ENCODE measurements at regions not wholly inside any gene's neighbourhood (a gene's known extent, or its start where the extent isn't known, plus 50 kb on each side); places are given as distances from the start of the nearest gene placed in this dataset.
A peak's percentile ranks its signal among the peaks of the same experiment; 100 is the strongest.
"Not testable (repeated sequence)": the region's sequence is repeated elsewhere in the genome, so short reads cannot be mapped to it uniquely, and the experiment has no call there.

GRCh38 chr3:87128006-87128405 lies 99.1 kb upstream of the CHMP2B start:
- Mint-ChIP-seq H3K4me1 (ENCODE audit: low read depth) (no peaks in the 10 kb centered on the region), H3K27ac (no peak overlapping the region), H3K27me3 (ENCODE audit: low read depth) (no peaks in the 10 kb centered on the region), H3K9me3 (no peaks in the 10 kb centered on the region), H3K36me3 (ENCODE audit: low read depth) (no peaks in the 10 kb centered on the region), H3K4me3 (no peak overlapping the region)
- DNase-seq (ENCODE audit: low spot score) = no peak

- Mint-ChIP-seq H3K9me3 (no peaks in the 10 kb centered on the region), H3K36me3 (ENCODE audit: low read depth) (no peaks in the 10 kb centered on the region), H3K27me3 (ENCODE audit: low read depth) (no peaks in the 10 kb centered on the region), H3K4me3 (no peak overlapping the region), H3K4me1 (ENCODE audit: low read depth) (no peaks in the 10 kb centered on the region), H3K27ac (no peak overlapping the region)
- no peak for DNase-seq (ENCODE audit: low spot score)
Observed at GRCh38 chr3:87127281-87127680, 99.8 kb upstream of the CHMP2B start.

- H3K27me3 Mint-ChIP-seq (ENCODE audit: low read depth) = no peaks in the 10 kb centered on the region
- H3K4me3 Mint-ChIP-seq = no peak overlapping the region
- no peak overlapping the region for H3K27ac Mint-ChIP-seq
- DNase-seq (ENCODE audit: low spot score) = no peak
- H3K9me3 Mint-ChIP-seq = no peaks in the 10 kb centered on the region
- H3K36me3 Mint-ChIP-seq (ENCODE audit: low read depth) = no peaks in the 10 kb centered on the region
- H3K4me1 Mint-ChIP-seq (ENCODE audit: low read depth) = no peaks in the 10 kb centered on the region
Observed at GRCh38 chr3:87126321-87126720, 100.8 kb upstream of the CHMP2B start.

GRCh38 chr3:87125116-87125515 lies 102.0 kb upstream of the CHMP2B start:
- H3K27me3 Mint-ChIP-seq (ENCODE audit: low read depth) = no peaks in the 10 kb centered on the region
- H3K4me1 Mint-ChIP-seq (ENCODE audit: low read depth) = no peaks in the 10 kb centered on the region
- H3K36me3 Mint-ChIP-seq (ENCODE audit: low read depth) = no peaks in the 10 kb centered on the region
- H3K4me3 Mint-ChIP-seq = no peak overlapping the region
- DNase-seq (ENCODE audit: low spot score) = no peak
- H3K9me3 Mint-ChIP-seq = no peaks in the 10 kb centered on the region
- no peak overlapping the region for H3K27ac Mint-ChIP-seq

GRCh38 chr3:87122766-87123165 lies 104.3 kb upstream of the CHMP2B start:
- no peak overlapping the region for H3K27ac Mint-ChIP-seq
- no peaks in the 10 kb centered on the region for H3K27me3 Mint-ChIP-seq (ENCODE audit: low read depth)
- no peaks in the 10 kb centered on the region for H3K36me3 Mint-ChIP-seq (ENCODE audit: low read depth)
- no peaks in the 10 kb centered on the region for H3K9me3 Mint-ChIP-seq
- no peak for DNase-seq (ENCODE audit: low spot score)
- no peaks in the 10 kb centered on the region for H3K4me1 Mint-ChIP-seq (ENCODE audit: low read depth)
- H3K4me3 Mint-ChIP-seq = no peak overlapping the region

- H3K27ac Mint-ChIP-seq = no peak overlapping the region
- H3K36me3 Mint-ChIP-seq (ENCODE audit: low read depth) = no peaks in the 10 kb centered on the region
- H3K4me3 Mint-ChIP-seq = no peak overlapping the region
- no peak for DNase-seq (ENCODE audit: low spot score)
- H3K27me3 Mint-ChIP-seq (ENCODE audit: low read depth) = no peaks in the 10 kb centered on the region
- H3K4me1 Mint-ChIP-seq (ENCODE audit: low read depth) = no peaks in the 10 kb centered on the region
- H3K9me3 Mint-ChIP-seq = no peaks in the 10 kb centered on the region
Observed at GRCh38 chr3:87121856-87122255, 105.3 kb upstream of the CHMP2B start.

GRCh38 chr3:87120881-87121280 lies 106.2 kb upstream of the CHMP2B start:
- Mint-ChIP-seq H3K27me3 (ENCODE audit: low read depth) (no peaks in the 10 kb centered on the region), H3K36me3 (ENCODE audit: low read depth) (no peaks in the 10 kb centered on the region), H3K9me3 (no peaks in the 10 kb centered on the region), H3K4me1 (ENCODE audit: low read depth) (no peaks in the 10 kb centered on the region), H3K4me3 (no peak overlapping the region), H3K27ac (no peak overlapping the region)
- no peak for DNase-seq (ENCODE audit: low spot score)

- H3K4me3 Mint-ChIP-seq = no peak overlapping the region
- no peaks in the 10 kb centered on the region for H3K27me3 Mint-ChIP-seq (ENCODE audit: low read depth)
- no peak for DNase-seq (ENCODE audit: low spot score)
- no peak overlapping the region for H3K27ac Mint-ChIP-seq
- no peaks in the 10 kb centered on the region for H3K4me1 Mint-ChIP-seq (ENCODE audit: low read depth)
- H3K9me3 Mint-ChIP-seq = no peaks in the 10 kb centered on the region
- H3K36me3 Mint-ChIP-seq (ENCODE audit: low read depth) = no peaks in the 10 kb centered on the region
Observed at GRCh38 chr3:87120236-87120635, 106.9 kb upstream of the CHMP2B start.

GRCh38 chr3:87109465-87109864 lies 117.6 kb upstream of the CHMP2B start:
- Mint-ChIP-seq H3K36me3 (ENCODE audit: low read depth) (no peaks in the 10 kb centered on the region), H3K9me3 (no peaks in the 10 kb centered on the region), H3K4me3 (no peak overlapping the region), H3K27ac (no peak overlapping the region), H3K27me3 (ENCODE audit: low read depth) (no peaks in the 10 kb centered on the region), H3K4me1 (ENCODE audit: low read depth) (no peaks in the 10 kb centered on the region)
- DNase-seq (ENCODE audit: low spot score) = no peak

- DNase-seq (ENCODE audit: low spot score) = no peak
- H3K27me3 Mint-ChIP-seq (ENCODE audit: low read depth) = no peaks in the 10 kb centered on the region
- no peaks in the 10 kb centered on the region for H3K36me3 Mint-ChIP-seq (ENCODE audit: low read depth)
- no peak overlapping the region for H3K4me3 Mint-ChIP-seq
- no peaks in the 10 kb centered on the region for H3K9me3 Mint-ChIP-seq
- no peak overlapping the region for H3K27ac Mint-ChIP-seq
- H3K4me1 Mint-ChIP-seq (ENCODE audit: low read depth) = no peaks in the 10 kb centered on the region
Observed at GRCh38 chr3:87101861-87102625, 111.1 kb upstream of the VGLL3 start.

- not testable (repeated sequence) for H3K27ac Mint-ChIP-seq; DNase-seq (ENCODE audit: low spot score); H3K9me3 Mint-ChIP-seq; H3K36me3 Mint-ChIP-seq (ENCODE audit: low read depth); H3K4me1 Mint-ChIP-seq (ENCODE audit: low read depth); H3K27me3 Mint-ChIP-seq (ENCODE audit: low read depth); H3K4me3 Mint-ChIP-seq
Observed at GRCh38 chr3:87097733-87098132, 106.8 kb upstream of the VGLL3 start.

- Mint-ChIP-seq H3K9me3 (no peaks in the 10 kb centered on the region), H3K4me1 (ENCODE audit: low read depth) (peaks cover 8% of the 10 kb centered on the region), H3K27ac (no peak overlapping the region), H3K27me3 (ENCODE audit: low read depth) (peaks cover 2% of the 10 kb centered on the region), H3K4me3 (no peak overlapping the region), H3K36me3 (ENCODE audit: low read depth) (no peaks in the 10 kb centered on the region)
- DNase-seq (ENCODE audit: low spot score) = no peak
Observed at GRCh38 chr3:87090631-87091030, 99.7 kb upstream of the VGLL3 start.

GRCh38 chr3:87088993-87089841 lies 98.3 kb upstream of the VGLL3 start:
- Mint-ChIP-seq H3K4me1 (ENCODE audit: low read depth) (peaks cover 20% of the 10 kb centered on the region), H3K9me3 (no peaks in the 10 kb centered on the region), H3K27me3 (ENCODE audit: low read depth) (peaks cover 2% of the 10 kb centered on the region), H3K4me3 (peak overlapping the region; percentile 74), H3K27ac (peak overlapping the region; percentile 67), H3K36me3 (ENCODE audit: low read depth) (no peaks in the 10 kb centered on the region)
- peak; percentile 12 for DNase-seq (ENCODE audit: low spot score)

- no peaks in the 10 kb centered on the region for H3K9me3 Mint-ChIP-seq
Observed at GRCh38 chr3:87088430-87088992, 97.6 kb upstream of the VGLL3 start.

More at GRCh38 chr3:87088430-87088992, 97.6 kb upstream of the VGLL3 start:
- DNase-seq (ENCODE audit: low spot score) = no peak
- H3K36me3 Mint-ChIP-seq (ENCODE audit: low read depth) = no peaks in the 10 kb centered on the region
- peak overlapping the region; percentile 74 for H3K4me3 Mint-ChIP-seq
- H3K27ac Mint-ChIP-seq = no peak overlapping the region
- H3K4me1 Mint-ChIP-seq (ENCODE audit: low read depth) = peaks cover 20% of the 10 kb centered on the region
- H3K27me3 Mint-ChIP-seq (ENCODE audit: low read depth) = peaks cover 2% of the 10 kb centered on the region
